Lung (tissue), 11 donors: ENCODE measurements at regions not wholly inside any gene's neighbourhood (a gene's known extent, or its start where the extent isn't known, plus 50 kb on each side); places are given as distances from the start of the nearest gene placed in this dataset.
"Not testable (repeated sequence)": the region's sequence is repeated elsewhere in the genome, so short reads cannot be mapped to it uniquely, and the experiment has no call there.

Source experiments
- ATAC-seq: fragments of 200-7000 bp; cut with Tn5 transposase; one replicate; pipeline ENCODE4 v1.9.1; 2020; ENCODE audit warnings: moderate number of reproducible peaks; ENCODE audit not compliant: insufficient read depth, low FRiP score
- DNase-seq, 3 donors: peaks; one replicate each; pipeline ENCODE4 v3.0.0-alpha.2; 2013 to 2017
- H3K27ac ChIP-seq, 2 donors: one replicate each; pipeline ENCODE4 v1.5.1; 2013; ENCODE audit warnings: mild to moderate bottlenecking in 2 of 2, moderate library complexity in 2 of 2, control low read depth in 1 of 2, inconsistent platforms in 1 of 2, low read depth in 1 of 2, low read length in 1 of 2
- H3K27me3 ChIP-seq, 3 donors: one replicate each; pipeline ENCODE4 v1.5.1; 2013; ENCODE audit warnings: low read length in 2 of 3; ENCODE audit not compliant: control insufficient read depth in 3 of 3, insufficient read depth in 3 of 3
- H3K36me3 ChIP-seq, 4 donors: one replicate each; pipeline ENCODE4 v1.5.1; 2013; ENCODE audit warnings: low read length in 4 of 4, mild to moderate bottlenecking in 1 of 4, moderate library complexity in 1 of 4; ENCODE audit not compliant: control insufficient read depth in 4 of 4, insufficient read depth in 4 of 4
- H3K4me1 ChIP-seq, 5 donors: one replicate each; pipeline ENCODE4 v1.5.1; 2013; ENCODE audit warnings: low read length in 5 of 5, mild to moderate bottlenecking in 2 of 5, moderate library complexity in 1 of 5; ENCODE audit not compliant: control insufficient read depth in 5 of 5, insufficient read depth in 5 of 5
- H3K4me3 ChIP-seq: one replicate; pipeline ENCODE4 v1.5.1; 2013; ENCODE audit warnings: mild to moderate bottlenecking, control low read depth, moderate library complexity
- H3K9ac ChIP-seq, 2 donors: one replicate each; pipeline ENCODE4 v1.5.1; 2013; ENCODE audit warnings: low read length in 2 of 2, control low read depth in 1 of 2; ENCODE audit not compliant: insufficient read depth in 1 of 2
- H3K9me3 ChIP-seq, 4 donors: one replicate each; pipeline ENCODE4 v1.5.1; 2013; ENCODE audit warnings: low read length in 3 of 4, mild to moderate bottlenecking in 1 of 4, moderate library complexity in 1 of 4; ENCODE audit not compliant: control insufficient read depth in 4 of 4, insufficient read depth in 3 of 4
- CTCF ChIP-seq: IDR thresholded peaks from 2 replicates; pipeline ENCODE4 v1.5.1; 2012; ENCODE audit warnings: mild to moderate bottlenecking; ENCODE audit errors: control extremely low read depth, extremely low read depth
- WGBS, 2 donors: extraction: QIAGEN DNeasy Blood & Tissue Kit; methylation state at CpG; one replicate each; pipeline ENCODE4 v1.1.7; 2013; 5-methylcytosine and 5-hydroxymethylcytosine counted together
- donor health status: control.
- donor health status: control.
- donor health status: Bipolar disorder and iron deficiency.
- donor health status: healthy.
- donor health status: DM: yes; HTN: yes; CAD: no.

- Histone ChIP-seq H3K4me3 (no peak overlapping the region), H3K4me1 (no peaks in the 10 kb centered on the region), H3K9ac (no peak overlapping the region), H3K27ac (no peak overlapping the region), H3K9me3 (peaks cover 0 to 5% (median 2%) of the 10 kb centered on the region in 4 donors), H3K36me3 (no peaks in the 10 kb centered on the region), H3K27me3 (no peaks in the 10 kb centered on the region)
- no peak for TF ChIP-seq CTCF
- ATAC-seq (no peak), DNase-seq (no peak)
- 91 to 94% methylated on average over 1 of the region's 1 CpG for WGBS, 2 donors
These were observed 147.3 kb downstream of the ARL4A start for GRCh38 chr7:12834782-12835181.

- no peaks in the 10 kb centered on the region for H3K27me3 ChIP-seq
- no peaks in the 10 kb centered on the region for H3K36me3 ChIP-seq
- H3K9me3 ChIP-seq: no peaks in the 10 kb centered on the region
- no peak for DNase-seq
- WGBS, 2 donors: 79 to 80% methylated on average over 11 of the region's 11 CpGs
- no peak overlapping the region for H3K4me3 ChIP-seq
- no peaks in the 10 kb centered on the region for H3K4me1 ChIP-seq
- H3K9ac ChIP-seq: no peak overlapping the region
- no peak for ATAC-seq
- H3K27ac ChIP-seq: no peak overlapping the region
- no peak for TF ChIP-seq CTCF
These were observed 152.2 kb downstream of the ARL4A start for GRCh38 chr7:12839508-12840153.

GRCh38 chr7:12844732-12845131 lies 157.3 kb downstream of the ARL4A start:
- DNase-seq, H3K4me1 ChIP-seq, H3K9ac ChIP-seq, H3K4me3 ChIP-seq, H3K27ac ChIP-seq, ATAC-seq, H3K36me3 ChIP-seq, H3K27me3 ChIP-seq: not testable (repeated sequence)
- H3K9me3 ChIP-seq: peaks cover 0 to 11% (median 4%) of the 10 kb centered on the region in 4 donors

- H3K36me3 ChIP-seq: no peaks in the 10 kb centered on the region
- H3K9ac ChIP-seq: no peak overlapping the region
- no peak overlapping the region for H3K4me3 ChIP-seq
- ATAC-seq (no peak), DNase-seq (no peak)
- H3K4me1 ChIP-seq: no peaks in the 10 kb centered on the region
- WGBS, 2 donors: 89 to 97% methylated on average over 1 of the region's 1 CpG
- TF ChIP-seq CTCF: no peak
- peaks cover 0 to 11% (median 4%) of the 10 kb centered on the region in 4 donors for H3K9me3 ChIP-seq
- H3K27me3 ChIP-seq: no peaks in the 10 kb centered on the region
- no peak overlapping the region for H3K27ac ChIP-seq
These were observed 159.6 kb downstream of the ARL4A start for GRCh38 chr7:12847001-12847400.
